ENCODE measurements at regions not wholly inside any gene's neighbourhood (a gene's known extent, or its start where the extent isn't known, plus 50 kb on each side); places are given as distances from the start of the nearest gene placed in this dataset.
"Not testable (repeated sequence)": the region's sequence is repeated elsewhere in the genome, so short reads cannot be mapped to it uniquely, and the experiment has no call there.

DNA sequence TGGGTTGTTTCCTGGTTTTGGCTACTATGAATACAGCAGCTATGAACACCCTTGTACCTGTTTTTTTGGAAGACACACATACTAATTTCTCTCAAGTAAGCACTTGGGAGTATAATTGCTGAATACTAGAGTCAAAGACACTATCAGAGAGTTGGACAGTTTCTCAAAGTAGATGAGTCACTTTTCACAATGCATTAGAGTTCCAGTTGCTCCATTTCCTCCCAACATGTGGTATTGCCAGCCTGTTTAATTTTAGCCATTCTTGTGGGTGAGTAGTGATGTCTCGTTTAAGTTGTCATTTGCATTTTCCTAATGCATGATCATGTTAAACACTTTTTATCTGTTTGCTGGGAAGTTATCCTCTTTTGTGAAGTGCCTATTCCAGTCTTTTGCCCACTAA lies 81.6 kb upstream of the GDNF start:
- DNase-seq, result no peak

DNA sequence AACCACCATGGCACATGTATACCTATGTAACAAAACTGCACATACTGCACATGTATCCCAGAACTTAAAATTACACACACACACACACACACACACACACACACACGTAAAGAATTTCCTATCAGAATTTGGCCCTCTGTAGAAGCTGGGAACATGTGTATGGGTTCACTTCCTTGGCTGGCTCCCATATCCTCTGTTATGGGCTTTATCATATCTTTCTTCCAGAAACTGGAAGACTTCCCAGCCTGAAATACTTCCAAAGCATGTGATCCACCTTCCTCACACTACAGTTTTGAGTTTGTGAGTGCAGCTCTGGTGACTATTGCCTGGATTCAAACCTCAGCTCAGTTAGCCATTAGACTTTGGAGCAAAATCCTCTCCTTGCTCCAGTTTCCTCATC lies 78.6 kb upstream of the GDNF start:
- DNase-seq, result no peak

DNA sequence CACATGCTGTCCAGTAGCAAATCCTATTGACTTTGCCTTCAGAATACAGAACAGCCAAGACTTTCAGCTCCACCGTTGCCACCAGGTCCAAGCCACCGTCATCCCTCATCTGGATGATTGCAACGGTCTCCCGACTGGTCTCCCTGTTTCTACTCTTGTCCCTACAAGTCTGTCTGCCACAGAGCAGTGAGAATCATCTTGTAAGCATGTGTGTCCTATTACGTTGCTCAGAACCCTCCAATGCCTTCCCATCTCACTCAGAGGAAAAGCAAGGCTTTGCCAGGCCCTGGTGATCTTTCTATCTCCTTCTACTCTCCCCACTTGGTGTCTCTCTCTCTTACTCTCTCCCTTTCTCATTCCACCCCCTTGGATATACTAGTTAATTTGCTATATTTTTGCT lies 76.7 kb upstream of the GDNF start:
- DNase-seq, result no peak

- no peak for DNase-seq
Observed at GRCh38 chr5:37915097-37915736, 75.4 kb upstream of the GDNF start.

- DNase-seq, result not testable (repeated sequence)
Observed at GRCh38 chr5:37909610-37910266, 69.9 kb upstream of the GDNF start.

DNA sequence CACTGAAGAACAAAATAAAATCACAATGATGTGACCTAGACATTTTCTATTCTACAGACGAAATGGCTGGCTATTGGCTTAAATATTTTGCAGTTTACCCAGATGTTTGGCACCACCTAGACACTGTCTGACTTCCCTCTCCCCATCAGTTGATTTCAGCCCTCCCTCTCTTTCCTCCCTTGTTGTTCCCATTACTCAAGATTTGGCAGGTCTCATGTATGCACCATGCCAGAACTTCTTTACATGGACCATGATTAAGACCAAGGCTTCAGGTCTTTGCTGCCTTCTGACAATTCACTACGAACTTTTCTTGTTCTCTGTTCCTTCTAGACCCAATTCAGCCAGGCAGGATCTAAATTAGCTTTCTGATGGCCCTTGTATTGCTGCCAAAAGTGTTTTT lies 66.6 kb upstream of the GDNF start:
- no peak for DNase-seq

GRCh38 chr5:37905230-37905629 lies 65.4 kb upstream of the GDNF start:
- DNase-seq, result no peak

- no peak for DNase-seq
Observed at GRCh38 chr5:37902323-37902722, 62.5 kb upstream of the GDNF start.

- peak in 26 of 56 donors; percentile 1 to 55 (median 7) for DNase-seq
Observed at GRCh38 chr5:37900692-37901091, 60.9 kb upstream of the GDNF start.

- DNase-seq, result no peak
Observed at GRCh38 chr5:37899037-37899436, 59.2 kb upstream of the GDNF start.

- DNase-seq, result no peak
Observed at GRCh38 chr5:37896159-37896558, 56.3 kb upstream of the GDNF start.

GRCh38 chr5:37893434-37894134 lies 53.7 kb upstream of the GDNF start:
- DNase-seq, result no peak

GRCh38 chr5:37892586-37892985 lies 52.7 kb upstream of the GDNF start:
- no peak for DNase-seq

DNA sequence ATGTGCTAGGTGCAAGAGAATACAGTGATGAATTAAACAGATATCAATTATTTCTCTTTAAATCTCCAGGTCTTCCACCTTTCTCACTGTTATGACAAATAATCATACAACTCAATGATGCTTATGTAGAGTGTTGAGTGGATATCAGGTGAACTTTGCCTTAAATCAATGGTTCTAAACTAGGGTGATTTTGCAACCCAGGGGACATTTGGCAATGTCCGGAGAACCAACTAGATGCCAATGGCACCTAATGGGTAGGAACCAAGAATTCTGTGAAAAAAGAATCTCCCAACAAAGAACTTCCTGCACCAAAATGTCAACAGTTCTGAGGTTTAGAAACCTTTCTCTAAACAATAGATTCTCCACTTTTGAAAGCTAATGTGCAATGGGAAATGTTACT lies 52.0 kb upstream of the GDNF start:
- DNase-seq, result no peak

GRCh38 chr5:37889612-37890317 lies 49.9 kb upstream of the GDNF start:
- DNase-seq, result no peak

Measured in nucleus accumbens (tissue), 56 donors.